ENCODE measurements at regions not wholly inside any gene's neighbourhood (a gene's known extent, or its start where the extent isn't known, plus 50 kb on each side); places are given as distances from the start of the nearest gene placed in this dataset.

- TF ChIP-seq POLR2A (IDR thresholded peaks at IDR 0.05) (no peak), CTCF (IDR thresholded peaks at IDR 0.05) (no peak), POLR2AphosphoS5 (IDR thresholded peaks at IDR 0.05) (no peak)
Measured at GRCh38 chr15:93294896-93295295, 205.9 kb upstream of the RGMA start.
